Liver (tissue), 3 donors: ENCODE measurements at regions not wholly inside any gene's neighbourhood (a gene's known extent, or its start where the extent isn't known, plus 50 kb on each side); places are given as distances from the start of the nearest gene placed in this dataset.

Source experiments
- CTCF ChIP-seq: fragments of 150-350 bp; IDR thresholded peaks from 2 replicates; pipeline ENCODE4 v1.5.1; 2017; ENCODE audit warnings: improper control_type of control experiment, low read depth, low read length; ENCODE audit not compliant: missing input control
- JUND ChIP-seq, 2 donors: IDR thresholded peaks; 2 replicates each; pipeline ENCODE4 v1.6.1; 2016; ENCODE audit warnings: antibody characterized with exemption in 2 of 2
- RXRA ChIP-seq, 2 donors: IDR thresholded peaks; 2 replicates each; pipeline ENCODE4 v1.6.1; 2017 to 2018; ENCODE audit warnings: antibody characterized with exemption in 2 of 2, mild to moderate bottlenecking in 1 of 2
- TAF1 ChIP-seq: conservative IDR thresholded peaks from 2 replicates; pipeline ENCODE4 v1.6.1; 2016; ENCODE audit warnings: antibody characterized with exemption, mild to moderate bottlenecking
- TF ChIP-seq, protein P1 (sequence below): IDR thresholded peaks from 2 replicates; pipeline ENCODE4 v1.6.1; 2016; ENCODE audit warnings: antibody characterized with exemption
- donor health status: healthy.
- donor health status: healthy.

- TF ChIP-seq TAF1 (no peak), CTCF (no peak), RXRA (IDR thresholded peaks at IDR 0.05) (no peak), JUND (IDR thresholded peaks at IDR 0.05) (no peak)
- TF ChIP-seq, protein P1, sequence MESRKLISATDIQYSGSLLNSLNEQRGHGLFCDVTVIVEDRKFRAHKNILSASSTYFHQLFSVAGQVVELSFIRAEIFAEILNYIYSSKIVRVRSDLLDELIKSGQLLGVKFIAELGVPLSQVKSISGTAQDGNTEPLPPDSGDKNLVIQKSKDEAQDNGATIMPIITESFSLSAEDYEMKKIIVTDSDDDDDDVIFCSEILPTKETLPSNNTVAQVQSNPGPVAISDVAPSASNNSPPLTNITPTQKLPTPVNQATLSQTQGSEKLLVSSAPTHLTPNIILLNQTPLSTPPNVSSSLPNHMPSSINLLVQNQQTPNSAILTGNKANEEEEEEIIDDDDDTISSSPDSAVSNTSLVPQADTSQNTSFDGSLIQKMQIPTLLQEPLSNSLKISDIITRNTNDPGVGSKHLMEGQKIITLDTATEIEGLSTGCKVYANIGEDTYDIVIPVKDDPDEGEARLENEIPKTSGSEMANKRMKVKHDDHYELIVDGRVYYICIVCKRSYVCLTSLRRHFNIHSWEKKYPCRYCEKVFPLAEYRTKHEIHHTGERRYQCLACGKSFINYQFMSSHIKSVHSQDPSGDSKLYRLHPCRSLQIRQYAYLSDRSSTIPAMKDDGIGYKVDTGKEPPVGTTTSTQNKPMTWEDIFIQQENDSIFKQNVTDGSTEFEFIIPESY, result no peak
Measured at GRCh38 chr1:147840909-147841308, 61.7 kb upstream of the GJA8 start.
